ACC112 (cell line): ENCODE measurements at regions not wholly inside any gene's neighbourhood (a gene's known extent, or its start where the extent isn't known, plus 50 kb on each side); places are given as distances from the start of the nearest gene placed in this dataset.

Source experiments
- H2AFZ ChIP-seq: fragments of 200-600 bp; sonication (generic); one replicate; pipeline ENCODE4 v1.6.0; 2017; ENCODE audit warnings: antibody characterized with exemption, low read length; ENCODE audit not compliant: unreplicated experiment
- H3K27ac ChIP-seq: fragments of 200-600 bp; sonication (generic); 2 replicates; pipeline ENCODE4 v1.5.1; 2014; ENCODE audit warnings: low read depth, mild to moderate bottlenecking, antibody characterized with exemption, low read length, moderate library complexity
- H3K27me3 ChIP-seq: fragments of 200-600 bp; sonication (generic); 2 replicates; pipeline ENCODE4 v1.6.1; 2014; ENCODE audit warnings: mild to moderate bottlenecking, antibody characterized with exemption, low read length, moderate library complexity, mixed read lengths; ENCODE audit not compliant: insufficient read depth
- H3K36me3 ChIP-seq: fragments of 200-600 bp; sonication (generic); 2 replicates; pipeline ENCODE4 v1.6.1; 2016; ENCODE audit warnings: mild to moderate bottlenecking, antibody characterized with exemption, low read length, moderate library complexity, mixed read lengths; ENCODE audit not compliant: insufficient read depth
- H3K4me1 ChIP-seq: fragments of 200-600 bp; sonication (generic); one replicate; pipeline ENCODE4 v1.6.1; 2016; ENCODE audit warnings: low read length, mixed read lengths; ENCODE audit not compliant: insufficient read depth, unreplicated experiment, control insufficient read depth
- H3K4me3 ChIP-seq: fragments of 200-600 bp; sonication (generic); 2 replicates; pipeline ENCODE4 v1.5.1; 2014; ENCODE audit warnings: mild to moderate bottlenecking, low read depth, low read length
- H3K79me2 ChIP-seq: fragments of 200-600 bp; sonication (generic); one replicate; pipeline ENCODE4 v1.6.0; 2016; ENCODE audit warnings: low read length; ENCODE audit not compliant: control insufficient read depth, unreplicated experiment, insufficient read depth

GRCh38 chr9:27940535-27940934, 367.3 kb upstream of the C9orf72 start:
- H3K4me1 ChIP-seq, result no peaks in the 10 kb centered on the region

DNA sequence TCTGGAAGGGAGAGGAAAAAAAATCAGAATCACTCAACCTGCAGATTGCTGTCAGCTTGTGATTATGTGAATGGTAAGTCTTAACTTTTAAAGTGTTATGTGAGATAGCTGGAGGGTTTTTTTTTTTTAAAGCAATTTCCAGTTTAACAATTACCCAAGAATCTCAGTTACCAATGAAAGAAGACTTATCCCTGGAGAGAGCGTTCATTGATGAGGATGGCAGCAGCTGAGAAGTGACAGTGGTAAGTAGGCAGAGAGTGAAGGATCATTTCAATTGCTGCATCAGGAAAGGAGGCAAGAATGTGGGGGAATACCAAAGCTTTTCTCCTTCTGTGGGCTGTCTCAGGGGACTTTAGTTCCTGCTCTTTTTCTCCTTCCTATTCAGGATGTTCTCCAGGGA, 370.2 kb upstream of the C9orf72 start:
- H3K36me3 ChIP-seq, result no peaks in the 10 kb centered on the region
- H2AFZ ChIP-seq, result no peak overlapping the region
- no peak overlapping the region for H3K4me3 ChIP-seq
- no peak overlapping the region for H3K27ac ChIP-seq
- H3K4me1 ChIP-seq, result no peaks in the 10 kb centered on the region
- H3K27me3 ChIP-seq, result no peaks in the 10 kb centered on the region
- no peaks in the 10 kb centered on the region for H3K79me2 ChIP-seq

More at GRCh38 chr9:27940535-27940934, 367.3 kb upstream of the C9orf72 start:
- Histone ChIP-seq H3K36me3 (no peaks in the 10 kb centered on the region), H3K4me3 (no peak overlapping the region), H3K79me2 (no peaks in the 10 kb centered on the region), H3K27ac (no peak overlapping the region), H2AFZ (no peak overlapping the region), H3K27me3 (no peaks in the 10 kb centered on the region)

- Histone ChIP-seq H3K79me2 (no peaks in the 10 kb centered on the region), H2AFZ (no peak overlapping the region), H3K27me3 (no peaks in the 10 kb centered on the region), H3K4me1 (no peaks in the 10 kb centered on the region), H3K4me3 (no peak overlapping the region), H3K36me3 (no peaks in the 10 kb centered on the region), H3K27ac (no peak overlapping the region)
Measured at GRCh38 chr9:27945386-27945785, 372.1 kb upstream of the C9orf72 start.

GRCh38 chr9:27950382-27950781, 377.1 kb upstream of the C9orf72 start:
- H3K27ac ChIP-seq, result no peak overlapping the region
- H3K36me3 ChIP-seq, result no peaks in the 10 kb centered on the region
- no peak overlapping the region for H3K4me3 ChIP-seq
- no peak overlapping the region for H2AFZ ChIP-seq
- no peaks in the 10 kb centered on the region for H3K4me1 ChIP-seq
- H3K27me3 ChIP-seq, result no peaks in the 10 kb centered on the region
- H3K79me2 ChIP-seq, result no peaks in the 10 kb centered on the region

DNA sequence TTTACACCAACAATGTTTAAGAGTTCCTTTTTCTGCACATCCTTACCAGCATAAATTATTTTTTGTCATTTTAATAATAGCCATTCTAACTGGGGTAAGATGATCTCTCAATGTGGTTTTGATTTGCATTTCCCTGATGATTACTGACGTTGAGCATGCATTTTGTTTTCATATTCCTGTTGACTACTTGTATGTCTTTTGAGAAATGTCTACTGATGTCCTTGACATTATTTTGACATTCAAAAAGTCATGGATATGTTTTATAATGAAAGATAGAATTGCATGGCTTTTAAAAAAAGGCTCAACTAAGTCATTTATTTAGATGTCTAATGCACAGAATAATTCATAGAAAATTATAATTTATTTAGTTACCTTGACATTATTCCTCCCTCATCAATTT, 381.6 kb upstream of the C9orf72 start:
- Histone ChIP-seq H3K79me2 (no peaks in the 10 kb centered on the region), H3K4me3 (no peak overlapping the region), H2AFZ (no peak overlapping the region), H3K27ac (no peak overlapping the region), H3K36me3 (no peaks in the 10 kb centered on the region), H3K4me1 (no peaks in the 10 kb centered on the region), H3K27me3 (no peaks in the 10 kb centered on the region)

DNA sequence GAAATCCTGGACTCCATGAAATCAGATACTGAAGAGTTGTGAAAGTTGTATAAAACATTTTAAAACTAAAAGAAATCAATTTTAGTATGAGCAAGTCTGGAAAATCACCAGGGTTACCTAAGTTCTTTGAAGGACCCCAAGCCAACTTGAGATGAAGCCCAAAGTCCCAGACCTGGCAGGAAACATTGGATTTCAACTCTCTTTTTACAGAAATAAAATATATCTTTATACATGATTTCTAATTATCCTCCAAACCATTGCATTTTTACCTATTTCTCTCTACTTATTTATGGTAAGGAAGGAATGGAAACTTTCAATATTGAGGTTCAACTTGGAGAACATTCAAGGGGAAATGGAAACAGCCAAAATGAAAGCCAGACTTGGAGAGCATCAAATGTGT, 390.6 kb upstream of the C9orf72 start:
- Histone ChIP-seq H3K36me3 (no peaks in the 10 kb centered on the region), H2AFZ (no peak overlapping the region), H3K4me1 (no peaks in the 10 kb centered on the region), H3K4me3 (no peak overlapping the region), H3K27me3 (no peaks in the 10 kb centered on the region), H3K79me2 (no peaks in the 10 kb centered on the region), H3K27ac (no peak overlapping the region)

DNA sequence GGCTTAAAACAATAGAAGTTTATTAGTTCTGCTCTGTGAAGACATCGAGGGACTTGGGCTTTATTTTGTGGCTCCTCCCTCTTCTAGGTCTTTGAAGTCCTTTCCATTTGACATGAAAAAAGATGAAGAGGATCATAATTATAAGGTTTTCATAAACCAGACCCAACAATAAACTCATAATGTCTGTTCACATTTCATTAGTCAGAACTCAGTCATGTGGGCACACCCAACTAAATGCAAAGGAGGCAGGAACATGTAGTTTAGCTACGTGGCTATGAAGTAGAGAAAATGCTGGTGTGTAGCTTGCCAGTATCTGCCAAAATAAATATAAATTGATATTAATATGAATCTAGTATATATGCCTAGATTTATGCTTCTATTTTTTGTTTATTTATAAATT, 393.9 kb upstream of the C9orf72 start:
- H2AFZ ChIP-seq, result no peak overlapping the region
- no peaks in the 10 kb centered on the region for H3K27me3 ChIP-seq
- H3K79me2 ChIP-seq, result no peaks in the 10 kb centered on the region
- no peak overlapping the region for H3K27ac ChIP-seq
- no peaks in the 10 kb centered on the region for H3K36me3 ChIP-seq
- H3K4me3 ChIP-seq, result no peak overlapping the region
- H3K4me1 ChIP-seq, result no peaks in the 10 kb centered on the region

DNA sequence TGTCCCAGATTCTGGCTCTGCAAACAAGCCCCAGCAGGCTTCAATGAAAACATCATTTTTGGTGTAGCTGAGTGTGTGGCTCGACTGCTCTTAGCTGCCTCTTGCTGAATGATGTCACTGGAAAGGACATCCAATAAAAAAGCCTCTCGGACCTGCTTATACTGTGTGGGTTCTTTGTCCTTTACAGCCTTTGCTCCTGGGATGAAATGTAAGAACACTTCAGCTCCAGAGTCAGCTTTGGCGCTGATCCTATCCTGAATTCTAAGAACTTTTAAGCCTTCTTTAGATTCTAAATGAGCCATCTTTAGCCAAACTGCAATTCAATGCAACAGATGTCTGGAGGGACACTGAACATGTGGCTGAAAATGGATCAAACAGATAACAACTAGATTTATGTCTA, 404.6 kb upstream of the C9orf72 start:
- Histone ChIP-seq H3K36me3 (no peaks in the 10 kb centered on the region), H3K79me2 (no peaks in the 10 kb centered on the region), H2AFZ (no peak overlapping the region), H3K4me1 (no peaks in the 10 kb centered on the region), H3K27ac (no peak overlapping the region), H3K4me3 (no peak overlapping the region), H3K27me3 (no peaks in the 10 kb centered on the region)

- Histone ChIP-seq H3K27ac (no peak overlapping the region), H3K4me1 (no peaks in the 10 kb centered on the region), H3K27me3 (no peaks in the 10 kb centered on the region), H3K4me3 (no peak overlapping the region), H3K79me2 (no peaks in the 10 kb centered on the region), H3K36me3 (no peaks in the 10 kb centered on the region), H2AFZ (no peak overlapping the region)
Measured at GRCh38 chr9:27985714-27986113, 412.4 kb upstream of the C9orf72 start.

DNA sequence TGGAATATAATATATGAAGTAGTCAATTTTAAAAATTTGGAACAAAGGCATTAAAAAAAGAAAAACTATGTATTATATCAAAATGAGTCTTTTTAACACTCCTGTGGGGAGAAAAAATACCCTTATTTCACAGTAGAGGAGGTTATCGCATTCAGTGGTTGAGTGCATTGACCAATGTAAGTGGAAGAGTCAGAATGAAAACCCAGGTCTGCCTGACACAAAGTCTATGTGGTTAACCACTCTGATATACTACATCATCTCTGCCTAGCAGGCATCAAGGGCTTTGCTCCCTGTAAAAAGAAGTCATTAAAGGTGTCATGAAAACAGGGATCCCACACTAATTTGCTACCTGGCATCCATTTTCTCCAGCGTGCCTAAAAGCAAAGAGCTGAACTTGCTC, 417.2 kb upstream of the C9orf72 start:
- Histone ChIP-seq H3K36me3 (no peaks in the 10 kb centered on the region), H3K27ac (no peak overlapping the region), H2AFZ (no peak overlapping the region), H3K79me2 (no peaks in the 10 kb centered on the region), H3K4me1 (no peaks in the 10 kb centered on the region), H3K4me3 (no peak overlapping the region), H3K27me3 (no peaks in the 10 kb centered on the region)

DNA sequence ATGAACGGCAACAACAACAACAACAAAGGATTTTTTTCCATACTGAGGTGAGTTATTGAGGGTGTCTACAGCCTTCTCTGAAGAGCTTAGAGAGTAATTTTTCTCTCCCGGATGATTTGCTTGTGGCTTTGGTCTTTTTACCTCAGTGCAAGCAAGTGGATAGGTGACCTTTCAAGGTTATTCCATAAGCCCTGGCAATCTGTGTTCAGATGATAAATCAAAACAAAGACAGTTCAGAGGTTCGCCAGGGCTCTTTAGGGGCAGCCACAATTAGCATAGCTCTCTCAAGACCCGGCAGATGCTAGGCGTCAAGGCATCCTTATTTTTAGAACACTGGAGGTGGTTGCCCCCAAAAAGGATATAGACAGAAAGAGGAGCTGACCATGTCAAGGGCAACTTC, 417.9 kb upstream of the C9orf72 start:
- no peaks in the 10 kb centered on the region for H3K79me2 ChIP-seq
- H3K27me3 ChIP-seq, result no peaks in the 10 kb centered on the region
- H2AFZ ChIP-seq, result no peak overlapping the region
- no peaks in the 10 kb centered on the region for H3K4me1 ChIP-seq
- no peak overlapping the region for H3K4me3 ChIP-seq
- H3K27ac ChIP-seq, result no peak overlapping the region
- H3K36me3 ChIP-seq, result no peaks in the 10 kb centered on the region

GRCh38 chr9:28001096-28001495, 427.8 kb upstream of the C9orf72 start:
- Histone ChIP-seq H3K79me2 (no peaks in the 10 kb centered on the region), H3K27ac (no peak overlapping the region), H2AFZ (no peak overlapping the region), H3K4me3 (no peak overlapping the region), H3K4me1 (no peaks in the 10 kb centered on the region), H3K27me3 (no peaks in the 10 kb centered on the region), H3K36me3 (no peaks in the 10 kb centered on the region)
